Upper lobe of left lung (tissue), 6 donors: ENCODE measurements at regions not wholly inside any gene's neighbourhood (a gene's known extent, or its start where the extent isn't known, plus 50 kb on each side); places are given as distances from the start of the nearest gene placed in this dataset.

ENCODE experiments used
- ATAC-seq, 2 donors: fragments of 200-7000 bp; cut with Tn5 transposase; one replicate each; pipeline ENCODE4 v1.9.1; 2022; ENCODE audit warnings: mild to moderate bottlenecking in 2 of 2, moderate library complexity in 2 of 2; ENCODE audit not compliant: low FRiP score in 2 of 2
- DNase-seq, 2 donors: peaks; one replicate each; pipeline ENCODE4 v3.0.0-alpha.2; 2019 to 2020
- H3K27ac ChIP-seq, 4 donors: fragments of 200-600 bp; sonication (generic); one replicate each; pipeline ENCODE4 v1.5.1; 2016 to 2019
- H3K27me3 ChIP-seq, 4 donors: fragments of 200-600 bp; sonication (generic); one replicate each; pipeline ENCODE4 v1.5.1; 2017 to 2019
- H3K36me3 ChIP-seq, 4 donors: fragments of 200-600 bp; sonication (generic); one replicate each; pipeline ENCODE4 v1.5.1; 2016 to 2019
- H3K4me1 ChIP-seq, 4 donors: fragments of 200-600 bp; sonication (generic); one replicate each; pipeline ENCODE4 v1.5.1; 2018 to 2019
- H3K4me3 ChIP-seq, 4 donors: fragments of 200-600 bp; sonication (generic); one replicate each; pipeline ENCODE4 v1.5.1; 2017 to 2019; ENCODE audit warnings: mild to moderate bottlenecking in 2 of 4, moderate library complexity in 1 of 4
- H3K9me3 ChIP-seq, 4 donors: fragments of 200-600 bp; sonication (generic); one replicate each; pipeline ENCODE4 v1.5.1; 2018 to 2019
- EP300 ChIP-seq, 4 donors: sonication (generic); formaldehyde crosslinking; IDR thresholded peaks; one replicate each; pipeline ENCODE4 v1.5.1; 2017; ENCODE audit warnings: antibody characterized with exemption in 4 of 4, control low read depth in 2 of 4
- POLR2A ChIP-seq, 4 donors: fragments of 450-650 bp; IDR thresholded peaks; one replicate each; pipeline ENCODE4 v1.5.1; 2016 to 2017; ENCODE audit warnings: antibody characterized with exemption in 4 of 4, mild to moderate bottlenecking in 2 of 4
- POLR2AphosphoS5 ChIP-seq, 2 donors: sonication (generic); formaldehyde crosslinking; IDR thresholded peaks; one replicate each; pipeline ENCODE4 v1.5.1; 2017; ENCODE audit warnings: antibody characterized with exemption in 2 of 2
- WGBS, 2 donors: methylation state at CpG; one replicate each; pipeline ENCODE4 v1.1.5; 2017 to 2018; 5-methylcytosine and 5-hydroxymethylcytosine counted together
- TF ChIP-seq, protein P1 (sequence below), 6 experiments: fragments of 450-650 bp in 4 of 6; fragments of 200-600 bp in 2 of 6; sonication (generic) in 2 of 6; IDR thresholded peaks; one replicate each; pipeline ENCODE4 v1.5.1; 2016 to 2019; ENCODE audit warnings: antibody characterized with exemption in 6 of 6
- donor health status: DM: no; HTN: no; CAD: no; lungs with moderate emphysema.
- donor health status: DM: no; HTN: yes; CAD: no; lungs with severe emphysema.

DNA sequence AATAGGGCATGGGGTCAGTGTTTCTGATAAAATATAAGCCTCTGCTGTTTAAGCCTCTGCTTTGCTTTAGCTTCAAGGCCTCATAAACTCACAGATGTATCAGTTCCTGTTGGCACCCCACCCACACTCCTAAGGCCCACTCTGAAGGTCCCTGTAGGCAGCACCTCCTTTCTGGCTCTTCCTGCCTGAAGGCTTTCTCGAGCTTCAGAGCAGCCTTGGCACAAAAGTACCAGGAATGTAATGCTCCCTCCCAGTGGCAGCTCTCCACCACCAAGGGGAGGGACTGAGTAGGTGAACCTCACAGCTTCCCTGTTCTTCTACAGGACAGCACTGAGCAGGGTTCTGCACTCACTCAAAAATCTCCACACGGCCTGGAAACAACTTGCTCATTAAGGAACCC lies 102.2 kb downstream of the ABHD5 start:
- Histone ChIP-seq H3K4me1 (no peaks in the 10 kb centered on the region), H3K27me3 (no peaks in the 10 kb centered on the region), H3K4me3 (no peak overlapping the region), H3K36me3 (no peaks in the 10 kb centered on the region), H3K9me3 (no peaks in the 10 kb centered on the region), H3K27ac (no peak overlapping the region)
- DNase-seq (no peak), ATAC-seq (no peak)
- TF ChIP-seq EP300 (IDR thresholded peaks at IDR 0.05) (no peak), POLR2A (IDR thresholded peaks at IDR 0.05) (no peak), POLR2AphosphoS5 (IDR thresholded peaks at IDR 0.05) (no peak)
- TF ChIP-seq, protein P1, sequence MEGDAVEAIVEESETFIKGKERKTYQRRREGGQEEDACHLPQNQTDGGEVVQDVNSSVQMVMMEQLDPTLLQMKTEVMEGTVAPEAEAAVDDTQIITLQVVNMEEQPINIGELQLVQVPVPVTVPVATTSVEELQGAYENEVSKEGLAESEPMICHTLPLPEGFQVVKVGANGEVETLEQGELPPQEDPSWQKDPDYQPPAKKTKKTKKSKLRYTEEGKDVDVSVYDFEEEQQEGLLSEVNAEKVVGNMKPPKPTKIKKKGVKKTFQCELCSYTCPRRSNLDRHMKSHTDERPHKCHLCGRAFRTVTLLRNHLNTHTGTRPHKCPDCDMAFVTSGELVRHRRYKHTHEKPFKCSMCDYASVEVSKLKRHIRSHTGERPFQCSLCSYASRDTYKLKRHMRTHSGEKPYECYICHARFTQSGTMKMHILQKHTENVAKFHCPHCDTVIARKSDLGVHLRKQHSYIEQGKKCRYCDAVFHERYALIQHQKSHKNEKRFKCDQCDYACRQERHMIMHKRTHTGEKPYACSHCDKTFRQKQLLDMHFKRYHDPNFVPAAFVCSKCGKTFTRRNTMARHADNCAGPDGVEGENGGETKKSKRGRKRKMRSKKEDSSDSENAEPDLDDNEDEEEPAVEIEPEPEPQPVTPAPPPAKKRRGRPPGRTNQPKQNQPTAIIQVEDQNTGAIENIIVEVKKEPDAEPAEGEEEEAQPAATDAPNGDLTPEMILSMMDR (IDR thresholded peaks at IDR 0.05): no peak
- 27 to 39% methylated on average over 2 of the region's 2 CpGs for WGBS, 2 donors

DNA sequence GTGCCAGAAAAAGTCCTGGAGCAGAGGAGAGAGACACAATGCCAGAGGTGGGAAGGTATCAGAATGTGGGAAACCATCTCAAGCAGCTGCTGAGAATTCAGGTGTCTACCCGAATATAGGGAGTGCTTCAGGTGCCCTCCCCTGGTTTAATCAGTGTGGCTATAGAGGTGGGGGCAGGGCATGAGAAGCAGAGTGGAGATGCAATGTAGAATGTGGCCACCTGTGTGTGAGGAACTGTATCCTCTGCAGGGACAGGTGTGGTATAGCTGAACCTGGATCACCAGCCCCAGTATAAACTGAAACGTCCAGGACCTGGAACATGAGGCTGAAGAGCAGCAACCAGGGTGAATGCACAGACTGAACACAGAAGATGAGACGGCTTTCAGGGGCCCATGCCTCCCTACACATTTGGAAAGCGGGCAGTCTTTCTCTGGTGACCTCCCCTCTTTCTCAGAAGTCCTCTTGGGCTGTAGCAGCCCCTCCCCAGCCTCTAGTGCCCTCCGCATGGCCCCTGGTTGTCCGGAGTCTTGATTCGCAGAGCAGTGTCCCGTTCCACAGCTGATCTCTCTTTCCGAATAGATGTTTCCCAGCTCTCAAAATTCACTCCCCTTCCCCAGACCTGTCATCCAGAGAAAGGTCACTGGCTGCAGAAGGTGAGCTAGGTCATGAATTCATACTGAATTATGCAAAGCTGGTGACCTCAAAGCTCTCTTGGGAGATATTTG lies 103.1 kb downstream of the ABHD5 start:
- TF ChIP-seq POLR2A (IDR thresholded peaks at IDR 0.05) (no peak), EP300 (IDR thresholded peaks at IDR 0.05) (no peak), POLR2AphosphoS5 (IDR thresholded peaks at IDR 0.05) (no peak)
- TF ChIP-seq, protein P1 (IDR thresholded peaks at IDR 0.05): no peak
- no peaks in the 10 kb centered on the region for H3K4me1 ChIP-seq
- DNase-seq: no peak
- no peaks in the 10 kb centered on the region for H3K36me3 ChIP-seq
- H3K27ac ChIP-seq: no peak overlapping the region
- ATAC-seq: no peak
- H3K4me3 ChIP-seq: no peak overlapping the region
- 81 to 82% methylated on average over 9 of the region's 9 CpGs for WGBS, 2 donors
- no peaks in the 10 kb centered on the region for H3K27me3 ChIP-seq
- H3K9me3 ChIP-seq: no peaks in the 10 kb centered on the region

DNA sequence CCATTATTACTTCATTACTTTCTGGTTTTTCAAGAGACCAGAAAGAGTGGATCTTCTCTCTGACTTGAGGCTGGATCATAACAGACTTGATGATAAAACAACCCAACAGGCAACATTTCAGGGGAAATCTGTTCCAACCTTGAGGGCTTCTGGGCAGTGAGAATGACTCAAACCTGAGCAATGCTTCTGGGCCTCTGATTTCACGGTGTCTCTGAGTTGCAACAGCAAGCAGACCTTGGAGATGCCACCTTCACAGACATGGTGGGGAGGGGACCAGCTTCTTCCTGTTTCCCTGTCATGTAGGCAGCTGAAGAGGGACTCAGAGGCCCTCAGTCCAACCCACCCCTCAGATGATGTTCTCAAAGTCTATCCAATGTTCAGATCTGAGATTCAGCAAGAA lies 104.0 kb downstream of the ABHD5 start:
- TF ChIP-seq POLR2AphosphoS5 (IDR thresholded peaks at IDR 0.05) (no peak), POLR2A (IDR thresholded peaks at IDR 0.05) (no peak), EP300 (IDR thresholded peaks at IDR 0.05) (no peak)
- TF ChIP-seq, protein P1 (IDR thresholded peaks at IDR 0.05): no peak
- no peak for DNase-seq
- ATAC-seq: no peak
- WGBS, 2 donors: 80 to 83% methylated on average over 1 of the region's 1 CpG
- H3K27ac ChIP-seq: no peak overlapping the region
- H3K36me3 ChIP-seq: no peaks in the 10 kb centered on the region
- no peak overlapping the region for H3K4me3 ChIP-seq
- no peaks in the 10 kb centered on the region for H3K4me1 ChIP-seq
- no peaks in the 10 kb centered on the region for H3K9me3 ChIP-seq
- H3K27me3 ChIP-seq: no peaks in the 10 kb centered on the region

DNA sequence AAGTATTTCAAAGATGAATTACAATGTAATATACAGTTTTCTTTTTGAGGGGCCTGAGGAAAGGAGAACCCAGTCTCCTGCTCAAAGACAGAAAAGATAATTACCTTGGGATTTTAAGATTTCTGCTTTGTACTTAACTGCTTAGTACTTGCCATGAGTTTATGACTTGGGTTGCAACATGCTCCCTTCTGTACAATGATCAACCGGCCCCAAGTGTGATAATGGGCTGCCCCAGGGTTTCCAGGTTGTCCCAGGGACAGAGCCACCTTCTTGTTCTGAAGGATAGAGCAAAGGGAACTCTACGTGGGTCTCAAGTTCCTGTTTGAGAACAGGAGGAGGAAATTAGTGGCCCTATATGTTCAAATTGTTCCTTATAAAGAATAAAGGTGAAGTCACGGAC lies 104.8 kb downstream of the ABHD5 start:
- Histone ChIP-seq H3K27ac (no peak overlapping the region), H3K36me3 (no peaks in the 10 kb centered on the region), H3K4me3 (no peak overlapping the region), H3K9me3 (no peaks in the 10 kb centered on the region), H3K4me1 (no peaks in the 10 kb centered on the region), H3K27me3 (no peaks in the 10 kb centered on the region)
- DNase-seq (no peak), ATAC-seq (no peak)
- WGBS, 2 donors: 72 to 81% methylated on average over 3 of the region's 3 CpGs
- TF ChIP-seq POLR2A (IDR thresholded peaks at IDR 0.05) (no peak), POLR2AphosphoS5 (IDR thresholded peaks at IDR 0.05) (no peak), EP300 (IDR thresholded peaks at IDR 0.05) (no peak)
- TF ChIP-seq, protein P1 (IDR thresholded peaks at IDR 0.05): no peak

DNA sequence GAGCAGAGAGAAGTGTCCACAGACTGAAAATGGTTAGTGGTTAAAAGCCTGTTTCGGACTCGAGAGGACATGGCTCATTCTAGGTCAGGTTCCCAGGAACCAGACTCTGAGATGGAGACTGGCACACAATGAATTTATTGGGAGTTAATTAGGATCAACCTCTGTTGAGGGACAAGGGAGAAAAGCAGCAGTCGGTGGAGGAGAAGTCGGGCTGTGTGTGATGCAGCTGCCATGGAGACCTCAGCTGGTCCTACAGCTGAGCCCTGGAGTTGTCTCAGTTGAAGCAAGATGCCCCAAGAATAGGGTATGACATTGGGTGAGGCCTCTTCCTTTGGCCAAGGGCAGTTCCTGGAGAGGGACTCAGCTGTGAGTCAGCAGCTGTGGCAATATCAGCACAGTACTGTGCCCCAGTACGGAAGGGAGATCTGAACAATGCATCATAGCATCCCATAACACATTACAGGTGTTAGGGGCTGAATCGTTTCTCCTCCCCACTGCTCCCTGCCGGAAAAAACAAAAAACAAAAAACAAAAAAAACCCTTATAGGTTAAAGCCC lies 105.4 kb downstream of the ABHD5 start:
- DNase-seq: no peak
- TF ChIP-seq EP300 (IDR thresholded peaks at IDR 0.05) (no peak), POLR2AphosphoS5 (IDR thresholded peaks at IDR 0.05) (no peak), POLR2A (IDR thresholded peaks at IDR 0.05) (no peak)
- TF ChIP-seq, protein P1 (IDR thresholded peaks at IDR 0.05): no peak
- no peak overlapping the region for H3K27ac ChIP-seq
- H3K36me3 ChIP-seq: no peaks in the 10 kb centered on the region
- no peak overlapping the region for H3K4me3 ChIP-seq
- H3K4me1 ChIP-seq: no peaks in the 10 kb centered on the region
- ATAC-seq: no peak
- 84 to 86% methylated on average over 7 of the region's 7 CpGs for WGBS, 2 donors
- no peaks in the 10 kb centered on the region for H3K27me3 ChIP-seq
- no peaks in the 10 kb centered on the region for H3K9me3 ChIP-seq
